Fibroblast of skin of back (primary cell): ENCODE measurements at regions not wholly inside any gene's neighbourhood (a gene's known extent, or its start where the extent isn't known, plus 50 kb on each side); places are given as distances from the start of the nearest gene placed in this dataset.

ENCODE experiments used
- DNase-seq: peaks from one replicate; pipeline ENCODE4 v3.0.0-alpha.2; 2013

GRCh38 chr3:181764544-181764943 is 52.8 kb downstream of the SOX2 start:
- no peak for DNase-seq

GRCh38 chr3:181770296-181770695 is 58.6 kb downstream of the SOX2 start:
- DNase-seq = no peak

GRCh38 chr3:181771120-181771519 is 59.4 kb downstream of the SOX2 start:
- peak; percentile 65 for DNase-seq

- DNase-seq = peak; percentile 85
Observed at GRCh38 chr3:181772166-181772565, 60.4 kb downstream of the SOX2 start.

- peak; percentile 30 for DNase-seq
Observed at GRCh38 chr3:181773921-181774320, 62.2 kb downstream of the SOX2 start.

- DNase-seq = peak; percentile 69
Observed at GRCh38 chr3:181782306-181782954, 70.7 kb downstream of the SOX2 start.

- DNase-seq = peak; percentile 4
Observed at GRCh38 chr3:181790561-181790960, 78.8 kb downstream of the SOX2 start.

- no peak for DNase-seq
Observed at GRCh38 chr3:181791056-181791955, 79.6 kb downstream of the SOX2 start.

GRCh38 chr3:181793006-181793405 is 81.3 kb downstream of the SOX2 start:
- no peak for DNase-seq

- peak; percentile 5 for DNase-seq
Observed at GRCh38 chr3:181794011-181794790, 82.5 kb downstream of the SOX2 start.

- no peak for DNase-seq
Observed at GRCh38 chr3:181796641-181797040, 84.9 kb downstream of the SOX2 start.

- DNase-seq = no peak
Observed at GRCh38 chr3:181797431-181797830, 85.7 kb downstream of the SOX2 start.

GRCh38 chr3:181805703-181806102 is 94.0 kb downstream of the SOX2 start:
- no peak for DNase-seq

GRCh38 chr3:181808053-181808452 is 96.3 kb downstream of the SOX2 start:
- DNase-seq = no peak

GRCh38 chr3:181823716-181824115 is 112.0 kb downstream of the SOX2 start:
- DNase-seq = no peak

GRCh38 chr3:181824961-181825360 is 113.2 kb downstream of the SOX2 start:
- no peak for DNase-seq

GRCh38 chr3:181839039-181839915 is 127.6 kb downstream of the SOX2 start:
- DNase-seq = no peak

- DNase-seq = no peak
Observed at GRCh38 chr3:181839916-181840297, 128.2 kb downstream of the SOX2 start.

- DNase-seq = no peak
Observed at GRCh38 chr3:181844211-181844610, 132.5 kb downstream of the SOX2 start.

GRCh38 chr3:181847276-181847675 is 135.6 kb downstream of the SOX2 start:
- DNase-seq = no peak

GRCh38 chr3:181851063-181851462 is 139.3 kb downstream of the SOX2 start:
- no peak for DNase-seq

GRCh38 chr3:181855825-181856224 is 144.1 kb downstream of the SOX2 start:
- no peak for DNase-seq
